Renal cortex interstitium (tissue), 11 donors: ENCODE measurements at regions not wholly inside any gene's neighbourhood (a gene's known extent, or its start where the extent isn't known, plus 50 kb on each side); places are given as distances from the start of the nearest gene placed in this dataset.
A peak's percentile ranks its signal among the peaks of the same experiment; 100 is the strongest.
"Not testable (repeated sequence)": the region's sequence is repeated elsewhere in the genome, so short reads cannot be mapped to it uniquely, and the experiment has no call there.

ENCODE experiments used
- DNase-seq, 11 donors: peaks; one replicate each; pipeline ENCODE4 v3.0.0-alpha.2; 2013; ENCODE audit warnings: low read depth in 9 of 11, low spot score in 4 of 11; ENCODE audit errors: extremely low read depth in 1 of 11

DNA sequence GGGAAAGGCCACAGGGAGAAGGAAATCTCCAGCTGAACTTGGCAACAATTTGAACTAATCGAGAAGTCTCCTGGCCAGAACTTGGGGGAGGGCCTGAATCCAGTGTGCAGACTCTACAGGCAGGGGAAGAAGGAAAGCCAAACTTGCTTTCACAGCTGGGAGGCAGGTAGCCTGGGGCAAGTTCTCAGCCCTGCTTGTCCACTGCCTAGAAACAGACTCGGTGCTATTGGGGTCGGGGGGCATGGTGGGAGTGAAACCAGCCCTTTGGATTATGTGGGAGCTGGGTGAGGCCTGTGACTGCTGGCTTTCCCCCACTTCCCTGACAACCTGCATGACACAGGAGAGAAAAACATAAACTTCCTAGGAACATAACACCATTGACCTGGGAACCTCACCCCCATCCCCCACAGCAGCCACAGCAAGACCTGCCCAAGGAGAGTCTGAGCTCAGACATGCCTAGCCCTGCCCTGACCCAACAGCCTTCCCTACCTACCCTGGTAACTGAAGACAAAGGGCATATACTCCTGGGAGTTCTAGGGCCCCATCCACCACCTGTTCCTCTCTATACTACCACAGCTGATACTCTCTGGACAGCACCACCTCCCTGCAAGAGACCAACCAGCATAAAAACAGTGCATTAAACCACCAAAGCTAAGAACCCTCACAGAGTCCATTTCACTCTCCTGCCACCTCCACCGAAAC is 103.7 kb upstream of the MNS1 start:
- no peak for DNase-seq

GRCh38 chr15:56557415-56557814 is 92.5 kb upstream of the MNS1 start:
- no peak for DNase-seq

DNA sequence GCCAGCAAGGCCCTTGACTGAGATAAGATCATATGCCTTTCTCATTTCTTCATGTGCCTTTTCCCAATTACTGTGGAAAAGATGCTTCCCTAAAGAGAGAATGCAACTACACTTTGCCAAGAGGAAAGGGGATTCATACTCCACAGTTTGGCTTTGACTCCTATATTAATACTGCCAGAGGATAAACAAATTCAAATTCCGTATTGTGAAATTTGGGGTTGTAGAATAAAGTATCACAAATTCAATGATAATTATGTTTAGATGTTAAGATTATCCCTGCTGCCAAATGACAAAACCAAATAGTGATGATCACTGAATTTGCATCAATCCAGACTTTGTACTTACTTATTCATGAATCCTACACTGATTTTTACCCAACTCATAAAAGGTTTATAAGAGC is 88.5 kb upstream of the MNS1 start:
- DNase-seq: no peak

- no peak for DNase-seq
Measured at GRCh38 chr15:56552659-56553058, 87.7 kb upstream of the MNS1 start.

GRCh38 chr15:56540570-56540969 is 75.6 kb upstream of the MNS1 start:
- DNase-seq: not testable (repeated sequence)

DNA sequence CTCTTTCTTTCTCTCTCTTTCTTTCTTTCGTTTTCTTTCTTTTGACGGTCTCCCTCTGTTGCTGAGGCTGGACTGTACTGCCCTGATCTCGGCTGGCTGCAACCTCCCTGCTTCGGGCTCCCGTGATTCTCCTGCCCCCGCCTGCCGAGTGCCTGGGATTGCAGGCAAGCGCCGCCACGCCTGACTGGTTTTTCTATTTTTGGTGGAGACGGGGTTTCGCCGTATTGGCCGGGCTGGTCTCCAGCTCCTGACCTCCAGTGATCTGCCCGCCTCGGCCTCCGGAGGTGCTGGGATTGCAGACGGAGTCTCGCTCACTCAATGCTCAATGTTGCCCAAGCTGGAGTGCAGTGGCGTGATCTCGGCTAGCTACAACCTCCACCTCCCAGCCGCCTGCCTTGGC is 75.2 kb upstream of the MNS1 start:
- DNase-seq: not testable (repeated sequence)

GRCh38 chr15:56538901-56539545 is 74.1 kb upstream of the MNS1 start:
- DNase-seq: no peak

DNA sequence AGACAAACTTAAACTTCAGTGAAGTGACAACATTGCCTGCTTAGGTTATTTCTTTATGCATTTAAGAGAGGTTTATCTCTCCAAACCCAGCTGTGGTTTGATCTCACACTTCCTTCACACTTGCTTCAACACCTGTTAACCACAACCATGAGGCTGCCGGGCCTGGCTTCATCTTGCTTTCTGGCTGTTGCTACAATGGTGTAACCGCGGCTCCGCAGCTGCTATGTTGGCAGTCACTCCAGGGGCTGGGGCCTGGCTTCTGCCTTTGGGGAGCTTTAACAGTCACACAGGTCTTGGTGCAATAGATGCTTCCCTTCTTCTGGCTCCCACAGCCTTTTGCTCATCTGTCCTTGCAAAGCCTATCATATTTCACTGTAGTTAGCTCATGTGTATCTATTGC is 72.9 kb upstream of the MNS1 start:
- DNase-seq: no peak

GRCh38 chr15:56534728-56535127 is 69.8 kb upstream of the MNS1 start:
- no peak for DNase-seq

DNA sequence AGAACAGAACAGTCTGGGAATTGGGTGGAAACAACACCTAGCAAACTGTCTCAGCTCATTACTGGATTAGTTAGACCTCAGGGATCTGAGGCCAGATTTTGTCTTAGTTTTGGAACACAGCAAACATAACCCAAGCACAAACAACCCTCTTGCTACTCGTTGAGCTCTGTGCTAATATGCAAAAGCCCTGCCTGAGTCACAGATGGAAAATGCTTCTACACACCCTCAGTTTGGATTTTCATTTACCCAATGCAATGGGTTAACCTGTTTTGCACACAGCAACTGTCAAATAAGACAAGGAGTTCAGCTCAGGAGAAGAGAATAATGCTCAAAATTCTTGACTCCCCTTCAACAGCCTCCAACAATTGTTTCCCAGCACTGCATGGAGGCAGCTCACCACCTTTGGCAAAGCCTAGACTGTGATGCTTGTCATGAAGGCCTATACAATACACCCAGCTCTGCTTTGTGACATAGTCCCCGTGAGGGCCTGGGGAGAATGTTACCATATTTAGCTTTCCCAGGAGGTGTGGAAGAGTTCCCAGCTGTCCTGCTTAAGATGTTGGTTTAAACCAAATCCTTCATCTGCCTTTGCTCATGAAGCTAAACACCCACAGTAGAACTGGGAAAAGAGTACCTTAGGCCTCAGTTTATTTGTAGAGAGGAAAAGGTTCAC is 68.9 kb upstream of the MNS1 start:
- no peak for DNase-seq

DNA sequence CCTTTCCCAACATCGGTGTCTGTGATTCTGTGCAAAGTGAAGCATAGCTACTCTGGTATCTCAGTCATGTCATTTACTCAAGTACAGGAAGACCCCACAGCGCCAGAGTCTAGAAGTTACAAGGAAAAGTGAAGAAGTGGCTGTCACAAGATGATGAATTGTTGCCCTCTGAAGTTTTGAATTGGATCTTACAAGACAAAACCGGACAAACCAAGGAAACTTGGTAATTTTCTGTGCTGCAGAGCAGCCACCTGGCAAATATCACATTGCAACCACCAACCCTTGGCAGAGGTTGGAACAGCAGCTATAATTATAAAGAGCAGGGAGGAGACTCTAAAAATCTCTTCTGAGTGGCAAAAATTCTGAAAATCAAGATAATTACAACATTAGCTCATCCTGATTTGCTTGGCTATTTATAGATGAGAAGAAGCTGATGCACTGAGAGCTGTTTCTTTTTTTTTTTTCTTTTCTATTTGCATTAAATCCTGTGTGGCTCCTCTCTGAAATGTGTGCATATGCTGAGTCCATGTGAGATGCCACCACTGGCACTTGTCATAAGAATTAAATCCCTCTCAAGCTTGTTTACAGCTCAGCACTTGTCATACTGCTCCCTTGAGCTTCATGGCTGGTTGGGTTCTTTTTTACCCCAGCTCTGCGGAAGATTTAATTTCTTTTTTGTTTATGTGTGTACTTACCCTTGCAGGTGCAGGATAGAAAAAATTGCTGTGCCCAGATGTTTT is 68.0 kb upstream of the MNS1 start:
- DNase-seq: peak in 3 of 11 donors; percentile 4 to 27 (median 25)

DNA sequence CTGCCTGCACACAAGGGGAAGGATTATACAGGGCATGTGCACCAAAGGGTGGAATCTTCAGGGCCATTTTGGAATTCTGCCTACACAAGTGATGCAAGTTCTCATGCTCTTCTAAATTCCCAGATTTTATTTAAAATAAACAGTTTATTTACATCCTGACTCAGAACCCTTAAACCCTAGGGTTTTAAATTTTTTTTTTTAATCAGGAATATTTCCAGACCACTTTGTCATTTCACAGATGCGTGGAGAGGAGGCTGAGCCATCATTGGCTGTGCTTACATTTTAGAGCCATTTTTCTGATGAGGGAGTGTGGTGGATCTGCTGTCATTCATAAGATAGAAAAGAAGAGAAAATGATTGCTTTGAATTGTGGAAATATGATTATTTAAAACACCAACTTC is 65.2 kb upstream of the MNS1 start:
- no peak for DNase-seq

DNA sequence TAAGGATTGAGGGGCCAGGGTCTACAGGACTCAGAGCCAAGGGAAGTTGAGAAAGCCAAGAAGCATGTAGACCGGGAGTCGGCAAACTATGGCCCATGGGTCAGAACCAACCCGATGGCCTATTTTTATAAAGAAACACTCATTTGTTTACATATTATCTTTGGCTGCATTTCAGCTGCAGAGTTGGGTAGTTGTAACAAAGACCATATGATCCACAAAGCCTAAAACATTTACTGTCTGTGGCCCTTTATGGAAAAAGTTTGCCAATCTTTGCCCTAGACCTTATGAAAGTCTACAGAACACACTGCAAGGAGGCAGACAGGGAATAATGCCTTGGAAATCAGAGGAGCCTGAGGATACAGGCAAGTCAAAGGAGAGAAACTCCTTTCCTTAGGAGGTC is 63.2 kb upstream of the MNS1 start:
- DNase-seq: no peak

DNA sequence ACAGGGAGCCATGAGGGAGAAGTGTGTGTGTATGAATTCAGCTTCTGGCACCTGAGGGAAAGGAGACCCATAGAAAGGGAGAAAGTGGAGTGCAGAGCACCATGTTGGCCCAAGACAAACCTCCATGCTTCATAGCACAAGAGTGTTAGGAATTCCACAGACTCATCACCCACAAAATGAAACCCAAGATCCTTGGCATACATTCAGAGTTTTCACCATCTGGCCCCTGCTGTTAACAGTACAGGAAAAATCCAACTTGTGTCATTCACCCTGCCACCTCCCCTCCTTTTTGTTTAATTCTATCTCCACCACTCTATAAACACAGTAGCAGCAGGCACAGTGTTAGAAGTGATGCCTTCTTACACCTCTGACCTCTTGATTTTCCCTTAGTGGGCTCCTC is 60.0 kb upstream of the MNS1 start:
- no peak for DNase-seq

DNA sequence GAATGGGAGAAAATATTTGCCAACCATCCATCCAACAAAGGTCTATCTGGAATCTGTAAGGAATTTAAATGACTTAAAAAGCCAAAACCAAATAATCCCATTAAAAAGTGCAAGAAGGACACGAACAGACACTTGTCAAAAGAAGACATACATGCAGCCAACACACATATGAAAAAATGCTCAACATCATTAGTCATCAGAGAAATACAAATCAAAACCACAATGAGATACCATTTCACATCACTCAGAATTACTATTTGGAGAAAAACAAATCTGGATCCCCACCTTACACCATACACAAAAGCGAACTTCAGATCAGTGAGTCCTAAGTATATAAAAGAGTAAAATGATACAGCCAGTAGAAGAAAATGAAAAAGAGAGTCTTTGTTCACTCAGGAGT is 58.6 kb upstream of the MNS1 start:
- no peak for DNase-seq

DNA sequence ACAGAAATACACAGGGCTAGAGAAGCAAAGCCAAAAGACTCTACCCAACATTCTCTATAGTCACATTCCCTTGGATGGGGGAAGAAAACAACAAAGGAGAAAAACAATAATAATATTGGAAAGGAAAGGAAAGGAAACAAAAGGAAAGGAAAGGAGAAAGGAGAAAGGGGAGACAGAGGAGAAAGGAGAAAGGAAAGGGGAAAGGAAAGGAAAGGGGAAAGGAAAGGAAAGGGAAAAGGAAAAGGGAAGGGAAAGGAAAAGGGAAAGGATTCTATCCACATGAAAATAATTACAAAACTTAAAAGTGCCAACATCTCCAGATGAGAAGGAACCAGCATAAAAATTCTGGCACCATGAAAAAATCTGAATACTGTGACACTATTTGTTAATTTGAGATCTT is 54.1 kb upstream of the MNS1 start:
- DNase-seq: no peak
